CD4-positive, alpha-beta T cell treated with Interleukin-1 beta for 1 hour (primary cell): ENCODE measurements at regions not wholly inside any gene's neighbourhood (a gene's known extent, or its start where the extent isn't known, plus 50 kb on each side); places are given as distances from the start of the nearest gene placed in this dataset.
"Not testable (repeated sequence)": the region's sequence is repeated elsewhere in the genome, so short reads cannot be mapped to it uniquely, and the experiment has no call there.

ENCODE experiments used
- DNase-seq, 2 donors: peaks; one replicate each; pipeline ENCODE4 v3.0.0-alpha.2; 2020 to 2022

- no peak for DNase-seq
Observed at GRCh38 chr9:28121366-28121765, 548.1 kb upstream of the C9orf72 start.

GRCh38 chr9:28124917-28125316, 551.6 kb upstream of the C9orf72 start:
- no peak for DNase-seq

GRCh38 chr9:28127101-28127500, 553.8 kb upstream of the C9orf72 start:
- no peak for DNase-seq

- no peak for DNase-seq
Observed at GRCh38 chr9:28134446-28134976, 561.2 kb upstream of the C9orf72 start.

- DNase-seq: no peak
Observed at GRCh38 chr9:28135549-28135948, 562.3 kb upstream of the C9orf72 start.

GRCh38 chr9:28136113-28136512, 562.8 kb upstream of the C9orf72 start:
- no peak for DNase-seq

GRCh38 chr9:28147430-28147829, 574.1 kb upstream of the C9orf72 start:
- DNase-seq: not testable (repeated sequence)

- not testable (repeated sequence) for DNase-seq
Observed at GRCh38 chr9:28147923-28148597, 574.8 kb upstream of the C9orf72 start.

- not testable (repeated sequence) for DNase-seq
Observed at GRCh38 chr9:28149361-28150050, 576.2 kb upstream of the C9orf72 start.

GRCh38 chr9:28155067-28155466, 581.8 kb upstream of the C9orf72 start:
- no peak for DNase-seq

- DNase-seq: no peak
Observed at GRCh38 chr9:28155671-28156070, 582.4 kb upstream of the C9orf72 start.

GRCh38 chr9:28158451-28158850, 585.2 kb upstream of the C9orf72 start:
- DNase-seq: no peak

- no peak for DNase-seq
Observed at GRCh38 chr9:28163619-28164018, 590.3 kb upstream of the C9orf72 start.

- DNase-seq: no peak
Observed at GRCh38 chr9:28166179-28166578, 592.9 kb upstream of the C9orf72 start.

- no peak for DNase-seq
Observed at GRCh38 chr9:28177142-28177541, 603.9 kb upstream of the C9orf72 start.

GRCh38 chr9:28177925-28178324, 604.6 kb upstream of the C9orf72 start:
- no peak for DNase-seq

GRCh38 chr9:28179893-28180292, 606.6 kb upstream of the C9orf72 start:
- no peak for DNase-seq

GRCh38 chr9:28190981-28191380, 617.7 kb upstream of the C9orf72 start:
- no peak for DNase-seq

- no peak for DNase-seq
Observed at GRCh38 chr9:28197653-28198052, 624.4 kb upstream of the C9orf72 start.

GRCh38 chr9:28203036-28203435, 629.8 kb upstream of the C9orf72 start:
- DNase-seq: no peak

- no peak for DNase-seq
Observed at GRCh38 chr9:28206280-28206679, 633.0 kb upstream of the C9orf72 start.

- DNase-seq: no peak
Observed at GRCh38 chr9:28207657-28208056, 634.4 kb upstream of the C9orf72 start.

- DNase-seq: no peak
Observed at GRCh38 chr9:28209130-28209529, 635.8 kb upstream of the C9orf72 start.

- DNase-seq: no peak
Observed at GRCh38 chr9:28212979-28213378, 639.7 kb upstream of the C9orf72 start.
